Subcutaneous abdominal adipose tissue (tissue), 5 donors: ENCODE measurements at regions not wholly inside any gene's neighbourhood (a gene's known extent, or its start where the extent isn't known, plus 50 kb on each side); places are given as distances from the start of the nearest gene placed in this dataset.

Experiments used
- H3K27ac ChIP-seq: one replicate; pipeline ENCODE4 v1.7.0; 2013; ENCODE audit warnings: low read depth, mild to moderate bottlenecking, inconsistent platforms, low read length, moderate library complexity
- H3K27me3 ChIP-seq, 5 donors: one replicate each; pipeline ENCODE4 v1.7.0; 2013; ENCODE audit warnings: low read length in 5 of 5, inconsistent platforms in 1 of 5; ENCODE audit not compliant: control insufficient read depth in 5 of 5, insufficient read depth in 4 of 5
- H3K36me3 ChIP-seq, 5 donors: one replicate each; pipeline ENCODE4 v1.7.0; 2013; ENCODE audit warnings: low read length in 5 of 5; ENCODE audit not compliant: control insufficient read depth in 5 of 5, insufficient read depth in 5 of 5
- H3K4me1 ChIP-seq, 5 donors: one replicate each; pipeline ENCODE4 v1.7.0; 2013; ENCODE audit warnings: low read length in 5 of 5, mild to moderate bottlenecking in 3 of 5, moderate library complexity in 1 of 5; ENCODE audit not compliant: control insufficient read depth in 5 of 5, insufficient read depth in 5 of 5
- H3K4me3 ChIP-seq, 5 donors: one replicate each; pipeline ENCODE4 v1.7.0; 2013; ENCODE audit warnings: low read length in 5 of 5, low read depth in 1 of 5
- H3K9ac ChIP-seq, 5 donors: one replicate each; pipeline ENCODE4 v1.7.0; 2013; ENCODE audit warnings: low read length in 5 of 5, mild to moderate bottlenecking in 4 of 5, moderate library complexity in 3 of 5
- H3K9me3 ChIP-seq, 5 donors: one replicate each; pipeline ENCODE4 v1.7.0; 2013; ENCODE audit warnings: low read length in 5 of 5; ENCODE audit not compliant: control insufficient read depth in 5 of 5
- donor health status: healthy.
- donor health status: healthy.
- donor health status: healthy.
- donor health status: healthy.
- donor health status: healthy.

DNA sequence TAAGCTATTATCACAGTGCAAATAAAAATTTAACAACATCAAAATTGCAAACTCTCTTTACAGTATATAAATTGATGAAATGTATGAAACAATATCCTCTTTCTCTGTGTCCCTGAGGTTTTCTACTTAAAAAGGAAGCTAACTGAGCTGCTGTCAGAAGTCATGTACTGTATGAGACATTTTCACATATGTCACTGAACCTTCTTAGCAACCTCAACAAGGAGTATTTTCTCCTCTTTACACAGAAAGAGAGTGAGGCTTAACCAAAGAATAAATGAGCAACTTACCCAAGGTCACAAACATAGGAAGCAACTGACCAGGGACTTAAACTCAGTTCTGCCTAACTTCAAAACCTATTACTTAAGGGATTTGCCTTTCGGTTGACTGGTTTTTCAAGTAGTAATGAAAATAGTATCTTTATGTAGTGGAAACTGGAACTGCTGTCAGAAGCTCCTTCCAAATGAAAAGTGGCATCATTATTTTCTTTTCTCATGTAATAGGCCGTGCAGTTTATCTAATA lies 288.9 kb downstream of the LRRIQ3 start:
- no peaks in the 10 kb centered on the region for H3K4me1 ChIP-seq
- no peak overlapping the region for H3K4me3 ChIP-seq
- peaks cover 0 to 9% (median 7%) of the 10 kb centered on the region in 5 donors for H3K9me3 ChIP-seq
- no peak overlapping the region for H3K27ac ChIP-seq
- H3K9ac ChIP-seq: no peak overlapping the region
- H3K27me3 ChIP-seq: no peaks in the 10 kb centered on the region
- H3K36me3 ChIP-seq: no peaks in the 10 kb centered on the region

DNA sequence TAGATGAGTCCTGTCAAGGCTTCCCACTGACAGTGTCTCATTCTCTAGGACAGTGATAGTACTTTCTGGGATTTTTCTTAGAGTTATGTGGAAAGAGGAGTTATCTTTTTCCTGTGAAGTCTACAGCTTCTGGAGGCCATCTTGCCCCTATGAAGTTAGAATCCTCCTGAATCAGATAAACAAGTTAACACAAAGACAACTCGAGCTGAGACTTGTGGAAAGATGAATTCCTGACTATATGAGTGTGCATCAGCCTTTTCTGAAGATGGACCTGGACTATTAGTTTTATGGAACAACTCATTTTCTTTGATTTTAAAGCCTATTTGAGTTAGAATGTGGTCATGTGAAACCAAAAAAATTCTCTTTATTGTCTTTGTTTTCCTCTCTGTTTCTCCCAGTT lies 290.9 kb downstream of the LRRIQ3 start:
- no peaks in the 10 kb centered on the region for H3K27me3 ChIP-seq
- H3K4me1 ChIP-seq: no peaks in the 10 kb centered on the region
- H3K4me3 ChIP-seq: no peak overlapping the region
- H3K9me3 ChIP-seq: no peaks in the 10 kb centered on the region
- H3K9ac ChIP-seq: no peak overlapping the region
- H3K36me3 ChIP-seq: no peaks in the 10 kb centered on the region
- H3K27ac ChIP-seq: no peak overlapping the region

DNA sequence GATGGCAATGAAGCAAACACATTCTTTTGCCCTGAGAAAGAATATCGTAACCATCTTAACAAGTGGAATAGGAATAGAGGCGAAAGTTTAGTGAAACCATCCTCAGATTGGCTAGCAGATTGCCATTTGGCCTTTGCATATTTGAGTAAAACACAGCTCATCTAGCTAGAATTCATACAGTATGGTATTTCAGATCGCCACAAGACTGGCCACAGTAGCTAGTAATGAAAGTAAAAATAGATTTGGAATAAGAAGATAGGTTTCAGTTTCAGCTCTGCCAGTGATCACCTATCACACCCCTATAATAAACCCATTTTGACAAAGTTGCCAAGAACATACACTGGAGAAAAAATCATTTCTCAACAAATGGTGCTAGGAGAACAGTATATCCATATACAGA lies 294.9 kb downstream of the LRRIQ3 start:
- Histone ChIP-seq H3K27me3 (no peaks in the 10 kb centered on the region), H3K4me1 (no peaks in the 10 kb centered on the region), H3K9ac (no peak overlapping the region), H3K4me3 (no peak overlapping the region), H3K36me3 (no peaks in the 10 kb centered on the region), H3K27ac (no peak overlapping the region), H3K9me3 (no peaks in the 10 kb centered on the region)

DNA sequence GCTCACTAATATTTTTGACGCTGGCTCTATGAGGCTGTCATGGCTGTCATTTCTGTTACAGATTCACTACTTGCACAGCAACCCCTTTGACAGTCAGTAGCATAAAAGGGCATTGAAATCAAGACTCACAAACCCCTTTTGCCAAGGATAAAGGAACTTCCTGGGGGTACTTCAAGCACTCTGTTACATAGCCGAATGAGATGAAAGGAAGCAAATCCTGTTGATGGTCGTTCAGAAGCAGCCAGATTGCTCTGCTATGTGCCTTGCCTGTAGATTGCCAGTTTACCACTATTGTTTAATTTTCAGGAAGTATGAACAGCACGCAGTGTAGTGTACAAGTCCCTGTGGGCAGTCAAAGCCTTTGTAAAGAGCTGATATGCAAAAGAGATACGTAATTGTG lies 296.2 kb downstream of the LRRIQ3 start:
- H3K27me3 ChIP-seq: no peaks in the 10 kb centered on the region
- H3K4me1 ChIP-seq: no peaks in the 10 kb centered on the region
- H3K9me3 ChIP-seq: no peaks in the 10 kb centered on the region
- no peaks in the 10 kb centered on the region for H3K36me3 ChIP-seq
- H3K4me3 ChIP-seq: no peak overlapping the region
- no peak overlapping the region for H3K9ac ChIP-seq
- no peak overlapping the region for H3K27ac ChIP-seq

DNA sequence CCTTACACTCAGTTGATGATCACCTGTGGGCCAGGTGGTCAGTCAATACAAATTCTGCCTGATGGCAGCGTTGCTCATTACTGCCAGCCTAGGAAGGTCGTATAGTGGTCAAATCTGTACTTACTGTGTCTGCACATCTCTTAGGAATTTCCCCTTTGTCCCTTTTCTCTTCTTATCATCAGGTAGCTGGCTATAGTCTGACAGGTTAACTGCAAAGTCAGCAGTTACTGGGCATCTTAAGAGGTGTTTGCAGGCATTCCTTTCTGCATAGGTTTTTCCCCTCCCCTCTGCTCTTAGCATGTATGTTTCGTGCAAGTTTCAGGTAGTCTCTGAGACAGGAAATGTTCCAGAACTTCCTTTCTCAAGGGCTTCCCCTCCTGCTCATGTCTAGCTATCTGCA lies 298.7 kb downstream of the LRRIQ3 start:
- Histone ChIP-seq H3K9ac (no peak overlapping the region), H3K4me1 (no peaks in the 10 kb centered on the region), H3K27me3 (no peaks in the 10 kb centered on the region), H3K36me3 (no peaks in the 10 kb centered on the region), H3K4me3 (no peak overlapping the region), H3K9me3 (no peaks in the 10 kb centered on the region), H3K27ac (no peak overlapping the region)

DNA sequence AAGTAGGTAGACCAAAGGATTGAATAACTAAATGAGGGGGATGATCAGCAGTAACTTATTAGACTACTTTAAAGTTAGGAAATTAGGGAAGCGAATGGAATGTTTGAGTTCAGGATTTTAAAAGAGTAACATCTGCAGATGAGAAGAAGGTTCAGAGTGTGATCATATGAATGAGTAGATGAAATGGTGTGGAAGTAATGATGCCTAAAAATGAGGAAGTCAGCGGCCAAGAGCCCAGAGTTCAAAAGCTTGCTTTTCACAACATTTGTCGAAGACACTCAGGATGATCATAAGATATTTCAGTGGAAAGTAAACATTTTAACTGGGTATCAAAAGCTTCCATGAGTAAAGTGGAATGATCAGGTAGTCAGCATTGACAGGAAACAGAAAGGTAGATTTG lies 299.4 kb downstream of the LRRIQ3 start:
- Histone ChIP-seq H3K9ac (no peak overlapping the region), H3K4me3 (no peak overlapping the region)

DNA sequence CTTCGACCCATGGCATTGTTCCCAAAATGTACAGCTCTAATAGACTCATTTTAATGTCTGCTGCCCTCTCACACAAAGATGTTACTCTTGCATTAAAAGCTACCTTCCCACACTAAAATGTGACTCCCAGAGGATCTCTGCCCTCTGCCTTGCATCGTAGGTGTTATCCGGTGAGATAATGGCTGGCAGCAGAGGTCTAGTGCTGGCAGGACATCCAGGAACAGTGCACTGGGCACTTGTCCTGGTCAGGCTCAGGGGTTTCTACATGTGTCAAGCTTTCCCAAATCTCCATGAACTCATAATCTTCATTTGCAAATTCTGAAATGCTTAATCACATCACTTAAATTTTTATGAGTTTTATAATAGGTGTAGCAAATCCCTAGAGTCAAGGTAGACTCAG lies 310.6 kb downstream of the LRRIQ3 start:
- Histone ChIP-seq H3K4me3 (no peak overlapping the region), H3K9me3 (no peaks in the 10 kb centered on the region), H3K4me1 (no peaks in the 10 kb centered on the region), H3K36me3 (no peaks in the 10 kb centered on the region), H3K9ac (no peak overlapping the region), H3K27me3 (no peaks in the 10 kb centered on the region), H3K27ac (no peak overlapping the region)

More for the DNA sequence above, 299.4 kb downstream of the LRRIQ3 start:
- no peaks in the 10 kb centered on the region for H3K36me3 ChIP-seq
- no peak overlapping the region for H3K27ac ChIP-seq
- no peaks in the 10 kb centered on the region for H3K9me3 ChIP-seq
- no peaks in the 10 kb centered on the region for H3K4me1 ChIP-seq
- H3K27me3 ChIP-seq: no peaks in the 10 kb centered on the region

DNA sequence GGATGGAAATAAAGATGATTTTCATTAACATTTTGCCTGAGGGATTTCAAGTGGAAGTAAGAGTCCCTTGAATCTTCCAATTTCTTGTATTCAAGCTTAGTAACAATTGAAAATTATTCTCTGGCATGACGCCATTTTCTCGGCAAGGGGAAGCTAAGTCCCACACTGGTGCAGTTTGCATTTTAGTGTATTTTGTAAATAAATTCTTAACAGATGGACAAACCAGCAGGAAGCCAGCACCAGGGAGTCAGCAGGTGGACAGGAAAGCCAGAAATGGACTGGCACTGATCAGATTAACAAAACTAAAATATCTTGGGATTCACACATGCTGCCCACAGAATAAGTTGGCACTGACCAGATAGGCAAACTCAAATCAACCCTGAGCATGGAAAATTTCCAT lies 311.3 kb downstream of the LRRIQ3 start:
- Histone ChIP-seq H3K9ac (no peak overlapping the region), H3K4me3 (no peak overlapping the region), H3K36me3 (no peaks in the 10 kb centered on the region), H3K9me3 (no peaks in the 10 kb centered on the region), H3K27ac (no peak overlapping the region), H3K4me1 (no peaks in the 10 kb centered on the region), H3K27me3 (no peaks in the 10 kb centered on the region)

DNA sequence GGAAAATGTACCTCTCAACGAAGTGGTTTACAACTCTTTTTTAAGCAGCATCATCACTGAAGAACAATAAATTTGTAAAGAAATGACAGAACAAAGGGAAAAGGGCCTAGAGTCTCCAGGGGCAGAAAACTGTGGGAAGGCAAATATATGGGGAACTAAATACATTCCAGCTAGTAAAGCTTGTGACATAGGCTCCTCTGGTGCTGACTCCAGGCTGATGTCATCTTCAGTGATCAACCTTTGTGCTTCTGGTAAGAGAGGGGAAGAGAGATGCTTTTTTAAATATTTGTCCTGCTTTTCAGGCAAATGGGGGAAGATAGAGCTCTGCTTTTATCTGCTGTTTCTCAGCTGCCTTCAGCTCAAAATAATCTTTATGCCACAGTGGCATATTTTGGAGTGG lies 323.2 kb downstream of the LRRIQ3 start:
- Histone ChIP-seq H3K4me1 (no peaks in the 10 kb centered on the region), H3K9ac (no peak overlapping the region), H3K27ac (no peak overlapping the region), H3K9me3 (peaks cover 0 to 3% (median 0%) of the 10 kb centered on the region in 5 donors), H3K36me3 (no peaks in the 10 kb centered on the region), H3K4me3 (no peak overlapping the region), H3K27me3 (no peaks in the 10 kb centered on the region)

DNA sequence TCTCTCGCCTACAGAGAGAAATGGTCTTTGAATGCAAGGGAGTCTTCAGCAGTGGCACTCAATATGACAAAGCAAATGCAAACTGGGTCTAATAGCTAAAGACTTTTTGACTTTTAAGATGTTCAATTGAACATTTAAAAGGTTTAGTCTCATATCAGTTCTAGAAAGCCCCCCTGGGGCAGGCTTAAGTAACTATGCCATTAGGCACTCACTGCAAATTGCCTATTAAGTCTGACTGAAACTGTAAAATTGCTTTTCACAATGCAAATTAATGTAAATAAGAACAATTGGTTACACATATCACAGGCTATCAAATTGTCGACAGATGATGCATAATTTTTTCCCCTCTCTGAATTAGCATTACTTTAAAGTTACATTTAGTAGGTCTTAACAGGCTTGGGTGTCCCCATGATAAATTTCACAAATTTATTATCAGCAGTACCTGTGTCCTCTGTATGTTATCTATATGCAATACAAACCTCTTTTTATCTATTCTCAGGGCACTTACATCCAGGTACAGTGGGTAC lies 329.1 kb downstream of the LRRIQ3 start:
- Histone ChIP-seq H3K36me3 (no peaks in the 10 kb centered on the region), H3K9me3 (no peaks in the 10 kb centered on the region), H3K4me1 (no peaks in the 10 kb centered on the region), H3K9ac (no peak overlapping the region), H3K27ac (no peak overlapping the region), H3K27me3 (no peaks in the 10 kb centered on the region), H3K4me3 (no peak overlapping the region)

DNA sequence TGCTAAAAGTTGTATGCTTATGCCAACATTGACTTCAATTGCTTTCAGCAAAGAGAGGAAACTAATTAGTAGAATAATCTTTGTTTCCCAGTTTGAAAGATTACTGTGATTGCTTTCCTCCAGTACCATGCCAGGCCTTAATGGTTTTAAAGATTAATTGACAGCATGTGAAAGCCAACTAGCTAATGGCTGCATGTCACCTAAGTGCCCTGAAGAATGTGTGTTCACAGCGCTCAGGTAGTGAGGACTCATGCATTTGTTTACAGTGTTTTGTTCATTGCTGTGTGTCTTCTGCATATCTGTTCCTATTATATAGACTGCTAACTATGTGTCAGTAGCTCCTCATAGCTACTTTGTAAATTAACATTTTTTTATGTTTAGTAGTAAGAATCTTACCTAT lies 335.6 kb downstream of the LRRIQ3 start:
- Histone ChIP-seq H3K27ac (no peak overlapping the region), H3K9me3 (no peaks in the 10 kb centered on the region), H3K36me3 (no peaks in the 10 kb centered on the region), H3K4me3 (no peak overlapping the region), H3K9ac (no peak overlapping the region), H3K4me1 (no peaks in the 10 kb centered on the region), H3K27me3 (no peaks in the 10 kb centered on the region)
